ENCODE measurements at regions not wholly inside any gene's neighbourhood (a gene's known extent, or its start where the extent isn't known, plus 50 kb on each side); places are given as distances from the start of the nearest gene placed in this dataset.
"Not testable (repeated sequence)": the region's sequence is repeated elsewhere in the genome, so short reads cannot be mapped to it uniquely, and the experiment has no call there.

- no peak for DNase-seq (ENCODE audit: low read depth, low spot score)
Observed at GRCh38 chr6:14217728-14218518, 100.4 kb downstream of the CD83 start.

- no peak for DNase-seq (ENCODE audit: low read depth, low spot score)
Observed at GRCh38 chr6:14218519-14218800, 100.9 kb downstream of the CD83 start.

- DNase-seq (ENCODE audit: low read depth, low spot score): no peak
Observed at GRCh38 chr6:14221564-14222279, 104.2 kb downstream of the CD83 start.

- DNase-seq (ENCODE audit: low read depth, low spot score): no peak
Observed at GRCh38 chr6:14222956-14223355, 105.4 kb downstream of the CD83 start.

DNA sequence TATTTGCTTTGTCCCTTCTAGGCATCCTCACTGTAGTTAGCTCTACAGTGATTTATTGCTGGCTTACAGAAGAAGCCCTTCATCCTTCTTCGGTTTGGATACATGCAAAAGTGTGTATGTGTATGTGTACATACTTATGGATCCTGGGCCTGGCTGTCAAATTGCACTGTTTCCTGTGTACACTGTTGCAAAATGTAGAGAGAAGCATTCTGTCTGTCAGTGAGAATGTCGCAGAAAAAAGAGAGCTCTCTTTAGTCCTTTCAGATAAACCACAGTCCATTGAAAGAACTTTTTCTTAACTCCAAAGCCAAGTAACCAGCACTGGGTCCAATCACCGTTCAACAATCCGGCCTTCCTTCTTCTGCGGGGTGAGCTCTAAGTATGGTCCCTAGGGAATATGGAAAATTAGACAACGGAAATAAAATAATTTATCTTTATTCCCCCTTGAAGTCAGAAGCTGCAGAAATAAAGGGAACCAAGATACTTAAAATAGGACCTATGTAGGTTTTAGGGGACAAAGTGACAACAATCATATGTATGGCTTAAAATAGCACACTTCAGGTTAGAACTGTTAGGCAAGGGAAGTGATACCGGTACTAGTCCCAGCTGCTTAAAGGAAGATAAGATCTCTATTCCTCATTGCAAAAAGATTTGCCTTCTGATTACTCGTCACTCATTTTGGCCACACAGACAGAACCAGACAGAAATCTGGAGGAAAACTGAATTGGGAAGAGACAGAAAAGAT lies 107.0 kb downstream of the CD83 start:
- no peak for DNase-seq (ENCODE audit: low read depth, low spot score)

DNA sequence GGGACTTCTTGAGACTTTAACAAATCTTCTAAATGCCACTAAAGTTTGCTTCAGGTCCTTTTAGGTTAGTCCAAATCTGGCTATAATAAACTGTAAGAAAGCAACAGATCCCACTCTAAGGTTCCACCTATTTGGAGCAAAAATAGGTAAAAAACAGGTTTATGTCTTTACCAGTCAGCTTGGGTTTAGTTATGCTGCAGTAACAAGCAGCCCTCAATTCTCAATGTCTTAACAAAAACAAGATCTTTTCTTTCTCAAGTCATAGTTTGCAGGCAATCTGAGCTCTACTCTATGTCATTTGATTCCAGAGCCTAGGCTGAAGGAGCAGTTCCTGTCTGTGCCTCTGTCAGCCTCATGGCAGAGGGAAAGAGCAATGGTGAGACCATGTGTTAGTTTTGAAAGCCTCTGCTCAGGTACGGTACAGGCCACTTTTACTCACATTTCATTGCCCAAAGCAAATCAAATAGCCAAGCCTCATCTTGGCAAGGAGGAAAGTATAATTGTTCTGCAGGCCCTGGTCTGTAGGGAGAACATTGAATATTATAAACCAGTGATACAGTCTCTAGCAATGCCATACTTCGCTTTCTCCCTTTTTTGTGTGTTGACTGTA lies 108.6 kb downstream of the CD83 start:
- DNase-seq (ENCODE audit: low read depth, low spot score): no peak

- DNase-seq (ENCODE audit: low read depth, low spot score): no peak
Observed at GRCh38 chr6:14228571-14228970, 111.0 kb downstream of the CD83 start.

DNA sequence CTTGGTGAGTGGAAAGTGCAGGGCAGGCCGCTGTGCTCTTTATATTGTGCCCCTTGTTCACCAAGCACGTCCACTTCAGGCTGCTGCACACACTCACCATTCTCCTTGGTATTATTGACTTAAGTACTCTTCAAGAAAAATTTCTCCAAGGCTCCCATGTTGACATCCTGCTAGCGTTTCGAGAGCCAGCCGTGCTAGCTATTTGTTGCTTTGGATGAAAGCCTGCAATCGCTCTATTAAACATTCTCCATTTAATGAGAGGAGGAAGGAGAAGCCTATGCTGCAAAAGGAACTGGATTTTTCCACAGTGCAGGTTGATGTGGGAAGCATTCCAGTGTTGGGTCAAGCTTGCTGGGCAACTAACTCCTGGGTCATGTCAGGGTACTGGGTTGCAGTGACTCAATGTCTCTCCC lies 113.5 kb downstream of the CD83 start:
- no peak for DNase-seq (ENCODE audit: low read depth, low spot score)

- no peak for DNase-seq (ENCODE audit: low read depth, low spot score)
Observed at GRCh38 chr6:14231501-14232280, 114.1 kb downstream of the CD83 start.

GRCh38 chr6:14232889-14233288 lies 115.3 kb downstream of the CD83 start:
- no peak for DNase-seq (ENCODE audit: low read depth, low spot score)

DNA sequence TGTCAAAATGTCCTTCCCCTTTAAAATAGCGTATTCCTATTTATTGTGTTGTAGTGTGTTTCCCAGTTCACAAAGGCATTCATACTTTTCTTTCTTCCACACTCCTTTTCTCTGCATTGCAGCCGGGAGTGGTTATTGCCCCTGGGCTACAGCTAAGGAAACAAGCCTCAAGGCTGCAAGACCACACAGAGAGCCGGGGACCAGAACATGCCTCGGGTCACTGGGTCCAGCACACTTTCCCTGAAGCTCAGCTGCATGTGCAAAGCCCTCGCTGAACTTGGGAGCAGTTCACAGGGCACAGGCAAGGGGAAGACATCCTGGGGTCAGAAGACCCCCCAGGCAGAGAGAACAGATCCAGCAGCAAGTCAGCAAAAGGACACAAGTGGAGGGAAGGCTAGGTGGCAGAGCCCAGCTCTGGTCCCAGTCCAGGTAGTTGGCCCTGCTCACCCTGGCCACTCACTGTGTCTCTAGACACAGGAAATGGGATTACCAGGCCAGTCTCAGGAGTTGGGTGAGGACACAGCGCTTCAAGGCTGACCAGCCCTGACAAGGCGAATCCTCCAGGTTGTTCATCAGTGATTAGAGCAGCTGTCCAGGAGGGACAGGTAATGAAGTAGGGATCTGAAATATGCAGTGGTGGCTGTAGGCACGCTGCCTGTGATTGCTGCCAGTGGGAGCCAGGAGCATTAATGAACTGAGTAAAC lies 118.2 kb downstream of the CD83 start:
- no peak for DNase-seq (ENCODE audit: low read depth, low spot score)

DNA sequence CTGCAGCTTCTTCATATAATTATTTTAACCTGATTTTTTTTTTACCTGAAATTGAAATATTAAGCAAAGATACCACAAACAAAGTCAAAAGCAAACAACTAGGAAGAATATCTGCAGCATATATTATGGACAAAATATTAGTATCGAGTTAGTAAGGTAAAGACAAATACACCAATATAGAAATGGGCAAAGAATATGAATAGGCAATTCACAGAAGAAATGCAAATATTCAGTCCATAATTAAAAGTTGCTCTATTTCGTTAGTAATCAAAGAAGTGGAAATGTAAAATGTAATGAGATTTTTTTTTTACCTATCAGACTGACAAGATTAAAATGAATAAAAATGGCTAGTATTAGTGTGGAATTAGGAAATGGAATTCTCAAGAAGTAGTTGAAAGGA lies 121.5 kb downstream of the CD83 start:
- no peak for DNase-seq (ENCODE audit: low read depth, low spot score)

GRCh38 chr6:14240411-14241166 lies 123.0 kb downstream of the CD83 start:
- no peak for DNase-seq (ENCODE audit: low read depth, low spot score)

GRCh38 chr6:14241255-14242070 lies 123.9 kb downstream of the CD83 start:
- no peak for DNase-seq (ENCODE audit: low read depth, low spot score)

- DNase-seq (ENCODE audit: low read depth, low spot score): not testable (repeated sequence)
Observed at GRCh38 chr6:14242912-14243311, 125.3 kb downstream of the CD83 start.

DNA sequence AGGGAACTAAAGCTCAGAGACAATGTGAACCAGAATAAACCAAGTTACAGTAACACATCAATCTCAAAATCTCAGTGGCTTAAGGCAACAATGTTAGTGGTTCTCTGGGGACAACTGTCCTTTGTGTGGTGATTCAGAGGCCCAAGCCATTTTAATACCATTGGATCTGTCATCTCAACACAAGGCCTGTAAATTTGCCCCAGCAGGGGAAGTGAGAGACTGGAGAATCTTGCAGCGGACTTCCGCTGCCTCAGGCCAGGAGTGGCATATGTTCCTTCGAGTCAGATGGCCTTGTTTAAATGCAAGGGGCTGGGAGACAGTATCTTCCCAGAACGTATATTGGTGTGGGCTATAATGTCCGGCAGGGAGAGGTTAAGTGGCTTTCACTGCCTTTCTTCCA lies 126.0 kb downstream of the CD83 start:
- no peak for DNase-seq (ENCODE audit: low read depth, low spot score)

DNA sequence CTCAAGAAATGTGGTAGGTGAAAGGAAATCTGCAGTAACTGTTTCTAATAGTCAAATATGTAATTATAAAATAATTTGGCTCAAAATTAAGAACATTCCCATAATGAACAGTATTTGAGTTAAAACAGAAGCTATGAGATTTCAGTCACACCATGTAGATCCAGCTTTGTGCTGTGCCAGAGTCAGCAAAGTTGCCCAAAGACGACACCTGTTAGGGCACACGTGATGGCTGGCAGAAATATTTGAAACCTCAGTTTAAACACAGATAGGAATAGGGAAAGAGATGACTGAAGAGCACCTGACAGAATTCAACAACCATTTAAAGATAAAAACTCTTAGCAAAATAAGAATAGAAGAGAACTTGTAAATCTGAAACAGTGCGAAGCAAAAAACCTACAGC lies 129.3 kb downstream of the CD83 start:
- no peak for DNase-seq (ENCODE audit: low read depth, low spot score)

- no peak for DNase-seq (ENCODE audit: low read depth, low spot score)
Observed at GRCh38 chr6:14250573-14250972, 133.0 kb downstream of the CD83 start.

- no peak for DNase-seq (ENCODE audit: low read depth, low spot score)
Observed at GRCh38 chr6:14252271-14252850, 134.8 kb downstream of the CD83 start.

Measured in pulmonary artery endothelial cell (primary cell).